Aorta (tissue), 5 donors: ENCODE measurements at regions not wholly inside any gene's neighbourhood (a gene's known extent, or its start where the extent isn't known, plus 50 kb on each side); places are given as distances from the start of the nearest gene placed in this dataset.
A peak's percentile ranks its signal among the peaks of the same experiment; 100 is the strongest.

ENCODE experiments used
- ATAC-seq: fragments of 200-7000 bp; cut with Tn5 transposase; one replicate; pipeline ENCODE4 v1.9.1; 2022; ENCODE audit warnings: moderate library complexity; ENCODE audit not compliant: low FRiP score
- DNase-seq, 2 donors: peaks; one replicate each; pipeline ENCODE4 v3.0.0-alpha.2; 2020
- H3K27ac ChIP-seq, 2 donors: one replicate each; pipeline ENCODE4 v1.5.1; 2013; ENCODE audit warnings: low read length in 2 of 2, mild to moderate bottlenecking in 2 of 2, moderate library complexity in 2 of 2, control low read depth in 1 of 2, inconsistent platforms in 1 of 2, low read depth in 1 of 2
- H3K27me3 ChIP-seq, 2 donors: one replicate each; pipeline ENCODE4 v1.6.1; 2013; ENCODE audit warnings: control low read depth in 1 of 2, low read length in 1 of 2, mild to moderate bottlenecking in 1 of 2, moderate library complexity in 1 of 2; ENCODE audit not compliant: insufficient read depth in 2 of 2, control insufficient read depth in 1 of 2
- H3K36me3 ChIP-seq, 2 donors: one replicate each; pipeline ENCODE4 v1.6.1; 2013; ENCODE audit warnings: control low read depth in 1 of 2, low read length in 1 of 2, mild to moderate bottlenecking in 1 of 2; ENCODE audit not compliant: insufficient read depth in 2 of 2, control insufficient read depth in 1 of 2
- H3K4me1 ChIP-seq, 2 donors: one replicate each; pipeline ENCODE4 v1.6.1; 2013; ENCODE audit warnings: low read length in 2 of 2, control low read depth in 1 of 2, mild to moderate bottlenecking in 1 of 2, moderate library complexity in 1 of 2; ENCODE audit not compliant: insufficient read depth in 2 of 2, control insufficient read depth in 1 of 2
- H3K4me3 ChIP-seq, 2 donors: one replicate each; pipeline ENCODE4 v1.5.1; 2013; ENCODE audit warnings: low read length in 2 of 2, control low read depth in 1 of 2, mild to moderate bottlenecking in 1 of 2
- H3K9me3 ChIP-seq: one replicate; pipeline ENCODE4 v1.6.1; 2013; ENCODE audit warnings: mild to moderate bottlenecking, low read length; ENCODE audit not compliant: control insufficient read depth
- WGBS, 2 donors: extraction: QIAGEN DNeasy Blood & Tissue Kit; methylation state at CpG; one replicate each; pipeline ENCODE4 v1.1.7; 2013; 5-methylcytosine and 5-hydroxymethylcytosine counted together
- intact Hi-C, 2 donors: fragments of 100-400 bp; cut with DNase I; formaldehyde crosslinking; loops; one replicate each; pipeline versions ENCODE4 v1.14.2 to v1.15.0; 2022
- donor health status: healthy with polysubstance abuse.
- donor health status: Bipolar disorder and iron deficiency.
- donor health status: DM: no; HTN: no; CAD: no.
- donor health status: DM: no; HTN: no; CAD: no.
- donor health status: DM: yes; HTN: yes; CAD: no.

DNA sequence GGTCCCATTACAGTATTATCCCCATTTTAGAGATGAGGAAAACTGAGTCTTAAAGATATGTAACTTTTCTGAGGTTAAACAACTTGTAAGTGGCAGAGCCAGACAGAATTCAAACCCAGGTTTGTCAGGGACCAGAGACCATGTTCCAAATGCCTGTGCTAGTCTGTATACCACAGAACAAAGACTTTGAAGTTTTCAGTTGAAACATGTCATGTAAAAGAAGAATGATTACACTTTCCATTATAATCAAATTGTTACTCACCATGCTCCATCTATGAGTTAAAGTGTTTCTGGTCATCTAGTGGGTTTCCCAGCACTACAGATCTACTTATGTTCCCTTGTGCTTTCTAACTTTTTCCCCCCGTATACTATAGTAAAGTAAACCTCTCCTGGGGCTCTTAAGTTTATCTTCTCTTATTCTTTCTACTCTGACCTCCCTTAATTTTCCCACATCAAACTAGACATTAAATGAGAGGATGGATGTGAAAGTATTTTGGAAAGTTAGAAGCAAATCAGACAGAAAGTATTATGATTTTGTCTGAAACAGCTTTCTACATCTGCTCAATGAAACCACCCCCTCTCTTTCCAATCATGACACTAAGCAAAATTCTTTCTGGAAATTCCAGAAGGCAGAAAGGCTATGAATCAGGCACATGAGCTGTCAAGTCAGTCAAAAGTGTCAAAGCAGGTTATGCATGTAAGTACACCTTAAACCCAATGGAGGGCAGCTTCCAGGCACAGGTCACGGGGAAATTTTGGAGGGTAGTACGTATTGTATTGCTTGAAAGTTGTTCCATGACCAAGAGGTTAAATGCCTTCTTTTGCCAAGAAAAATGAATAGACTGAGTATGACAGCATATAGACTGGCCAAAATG, 132.7 kb upstream of the MAP3K7 start:
- 39 to 43% methylated on average over 3 of the region's 3 CpGs for WGBS, 2 donors
- intact Hi-C loops, result no loop called here
- DNase-seq, result no peak
- H3K4me3 ChIP-seq, result no peak overlapping the region
- H3K27me3 ChIP-seq, result no peaks in the 10 kb centered on the region
- H3K27ac ChIP-seq, result no peak overlapping the region
- H3K9me3 ChIP-seq, result no peaks in the 10 kb centered on the region
- no peaks in the 10 kb centered on the region for H3K4me1 ChIP-seq
- no peak for ATAC-seq
- no peaks in the 10 kb centered on the region for H3K36me3 ChIP-seq

DNA sequence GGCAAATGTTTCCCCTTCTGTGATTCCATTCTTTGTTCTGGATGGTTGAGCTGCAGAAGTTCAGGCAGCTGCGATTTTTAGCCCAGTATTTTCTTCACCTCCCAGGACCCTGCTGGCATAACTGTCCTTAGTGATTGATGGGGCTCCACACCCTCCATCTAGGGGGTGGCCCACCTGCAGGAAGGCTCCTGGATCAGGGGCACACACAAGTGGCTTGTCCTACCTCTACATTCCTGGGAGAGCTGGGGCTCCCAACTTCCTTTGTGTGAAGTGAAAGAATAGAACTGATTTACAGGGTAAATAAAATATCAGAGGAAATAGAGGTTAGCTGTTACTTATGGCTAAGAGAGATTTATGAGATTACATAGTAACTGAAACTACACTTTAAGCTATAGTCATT, 129.5 kb upstream of the MAP3K7 start:
- intact Hi-C loops, result no loop called here
- ATAC-seq, result no peak
- Histone ChIP-seq H3K27me3 (no peaks in the 10 kb centered on the region), H3K36me3 (no peaks in the 10 kb centered on the region), H3K27ac (no peak overlapping the region), H3K4me3 (no peak overlapping the region), H3K4me1 (no peaks in the 10 kb centered on the region), H3K9me3 (no peaks in the 10 kb centered on the region)
- DNase-seq, result no peak
- WGBS, 2 donors, result 25 to 39% methylated on average over 1 of the region's 1 CpG

DNA sequence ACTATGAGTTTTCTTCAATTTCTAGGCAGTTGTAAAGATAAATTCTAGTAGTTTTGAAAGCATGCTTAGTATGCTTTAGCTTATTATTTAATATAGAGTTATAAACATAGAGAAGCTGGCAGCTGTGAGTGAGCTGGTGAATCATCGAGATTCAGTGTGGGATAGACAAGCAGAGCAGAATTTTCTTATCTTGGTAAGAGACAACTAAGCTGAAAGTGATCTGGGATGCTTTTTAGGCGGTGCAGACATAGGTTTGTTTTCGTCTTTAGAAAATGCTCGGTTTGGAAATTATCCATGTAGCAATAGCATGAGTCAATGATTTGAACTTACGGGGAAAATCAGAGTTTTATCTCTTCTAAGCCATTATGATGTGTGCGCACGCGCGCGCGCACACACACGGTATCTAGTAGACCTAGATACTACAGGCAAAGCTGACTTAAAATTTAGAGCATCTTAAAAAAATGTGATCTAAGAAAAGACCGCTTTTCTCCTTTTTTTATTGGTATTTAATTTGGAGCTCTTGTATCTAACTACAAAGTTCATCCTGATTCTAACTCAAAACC, 128.3 kb upstream of the MAP3K7 start:
- no peaks in the 10 kb centered on the region for H3K36me3 ChIP-seq
- intact Hi-C loops, result no loop called here
- no peak overlapping the region for H3K27ac ChIP-seq
- H3K9me3 ChIP-seq, result no peaks in the 10 kb centered on the region
- H3K27me3 ChIP-seq, result no peaks in the 10 kb centered on the region
- no peak for DNase-seq
- H3K4me3 ChIP-seq, result no peak overlapping the region
- ATAC-seq, result no peak
- WGBS, 2 donors, result 71 to 79% methylated on average over 13 of the region's 13 CpGs
- no peaks in the 10 kb centered on the region for H3K4me1 ChIP-seq

DNA sequence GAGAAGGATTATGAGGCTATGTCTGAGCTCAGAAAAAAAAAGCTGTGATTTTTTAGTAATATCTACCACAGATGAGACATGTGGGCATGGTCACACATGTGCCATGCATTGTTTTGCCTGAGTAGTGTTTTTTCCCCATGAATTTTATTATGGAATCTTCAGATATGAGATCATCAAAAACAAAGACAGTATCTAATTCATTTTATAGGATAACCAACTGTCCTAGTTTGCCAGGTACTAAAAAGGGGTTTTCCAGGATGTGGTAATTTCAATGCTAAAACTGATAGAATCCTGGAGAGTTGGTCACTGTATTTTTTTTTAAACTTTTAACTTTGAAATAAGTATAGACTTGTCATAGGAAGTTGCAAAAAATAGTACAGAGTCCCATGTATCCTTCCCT, 127.4 kb upstream of the MAP3K7 start:
- intact Hi-C loops, result no loop called here
- Histone ChIP-seq H3K4me1 (no peaks in the 10 kb centered on the region), H3K4me3 (no peak overlapping the region), H3K9me3 (no peaks in the 10 kb centered on the region), H3K27ac (no peak overlapping the region), H3K27me3 (no peaks in the 10 kb centered on the region), H3K36me3 (no peaks in the 10 kb centered on the region)
- DNase-seq (no peak), ATAC-seq (no peak)

DNA sequence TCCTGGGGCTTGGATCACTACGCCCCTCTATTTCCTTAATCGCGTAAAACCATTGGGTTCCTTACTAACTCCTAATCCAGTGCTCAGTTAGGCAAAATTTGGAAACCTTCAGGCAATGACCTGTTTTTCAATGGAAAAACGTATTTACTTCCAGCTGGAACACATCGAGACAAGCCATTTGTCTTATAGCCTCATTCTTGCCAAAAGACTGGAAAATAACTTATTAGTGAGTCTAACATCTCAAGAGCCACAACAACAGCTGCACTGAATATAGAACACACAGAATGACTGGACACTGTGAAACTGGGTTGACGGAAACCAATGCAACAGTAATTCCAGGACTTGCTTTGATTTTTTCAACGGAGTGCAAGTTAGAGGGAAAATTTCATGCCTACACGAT, 125.2 kb upstream of the MAP3K7 start:
- Histone ChIP-seq H3K9me3 (no peaks in the 10 kb centered on the region), H3K36me3 (no peaks in the 10 kb centered on the region), H3K27ac (no peak overlapping the region), H3K4me1 (no peaks in the 10 kb centered on the region), H3K4me3 (no peak overlapping the region), H3K27me3 (no peaks in the 10 kb centered on the region)
- DNase-seq, result no peak
- 37 to 42% methylated on average over 8 of the region's 8 CpGs for WGBS, 2 donors
- ATAC-seq, result peak; percentile 60
- intact Hi-C loops, result no loop called here

DNA sequence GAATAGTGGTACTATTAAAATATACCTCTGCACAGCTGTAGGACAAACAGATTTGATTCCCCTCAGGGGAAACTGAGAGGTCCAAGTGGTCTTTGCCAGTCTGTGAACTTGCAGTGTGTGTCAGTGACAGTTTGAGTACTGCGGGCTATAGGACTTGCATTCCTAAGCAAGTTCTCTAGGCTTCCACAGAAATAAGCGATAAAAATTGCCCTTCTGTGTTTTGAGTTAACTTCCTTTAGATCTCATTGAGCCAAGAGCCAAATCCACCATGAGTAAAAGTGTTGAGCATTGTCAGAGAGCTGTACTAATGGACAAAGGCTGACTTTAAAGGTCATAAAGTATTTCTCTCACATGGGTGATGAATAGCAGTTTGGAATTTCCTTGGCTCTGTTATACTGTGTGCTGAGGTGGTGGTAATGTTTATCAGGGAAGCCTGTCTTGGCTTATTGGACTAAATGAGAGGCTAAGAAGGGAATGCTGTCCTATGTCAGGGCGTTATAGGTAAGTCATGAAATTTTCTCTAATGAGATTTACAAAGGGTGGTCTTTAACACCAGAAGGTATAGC, 122.6 kb upstream of the MAP3K7 start:
- ATAC-seq, result no peak
- intact Hi-C loops, result no loop called here

DNA sequence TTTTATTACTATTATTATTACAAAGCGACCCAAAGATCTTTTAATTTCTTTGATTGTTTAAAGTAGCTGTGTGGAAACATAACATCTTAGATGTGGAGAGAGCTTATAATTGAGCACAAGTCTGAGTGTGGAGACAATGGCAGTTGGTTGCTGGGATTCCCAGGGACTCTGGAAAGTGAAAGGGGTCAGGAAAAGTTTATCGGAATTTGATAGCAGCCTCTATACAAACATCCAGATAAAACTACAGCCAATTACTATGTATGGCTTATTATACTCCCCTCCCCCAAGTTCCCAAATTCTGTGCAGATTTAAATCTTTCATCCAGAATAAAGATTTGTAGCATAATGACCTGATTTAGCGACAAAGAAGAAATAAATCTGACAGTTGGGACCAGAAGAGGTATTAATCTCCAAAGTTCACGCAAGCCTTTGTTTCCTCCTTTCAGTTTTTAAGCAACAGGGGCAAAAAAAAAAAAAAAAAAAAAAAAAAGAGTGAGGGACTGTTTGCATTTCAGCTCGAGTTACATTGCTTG, 121.4 kb upstream of the MAP3K7 start:
- Histone ChIP-seq H3K4me1 (no peaks in the 10 kb centered on the region), H3K4me3 (no peak overlapping the region), H3K36me3 (no peaks in the 10 kb centered on the region), H3K27me3 (no peaks in the 10 kb centered on the region), H3K27ac (no peak overlapping the region), H3K9me3 (no peaks in the 10 kb centered on the region)
- 28 to 39% methylated on average over 5 of the region's 5 CpGs for WGBS, 2 donors
- no peak for ATAC-seq
- no peak for DNase-seq
- intact Hi-C loops, result no loop called here

More for the DNA sequence above, 122.6 kb upstream of the MAP3K7 start:
- Histone ChIP-seq H3K4me1 (no peaks in the 10 kb centered on the region), H3K9me3 (no peaks in the 10 kb centered on the region), H3K27me3 (no peaks in the 10 kb centered on the region), H3K4me3 (no peak overlapping the region), H3K36me3 (no peaks in the 10 kb centered on the region), H3K27ac (no peak overlapping the region)
- no peak for DNase-seq
- 20 to 26% methylated on average over 3 of the region's 3 CpGs for WGBS, 2 donors

DNA sequence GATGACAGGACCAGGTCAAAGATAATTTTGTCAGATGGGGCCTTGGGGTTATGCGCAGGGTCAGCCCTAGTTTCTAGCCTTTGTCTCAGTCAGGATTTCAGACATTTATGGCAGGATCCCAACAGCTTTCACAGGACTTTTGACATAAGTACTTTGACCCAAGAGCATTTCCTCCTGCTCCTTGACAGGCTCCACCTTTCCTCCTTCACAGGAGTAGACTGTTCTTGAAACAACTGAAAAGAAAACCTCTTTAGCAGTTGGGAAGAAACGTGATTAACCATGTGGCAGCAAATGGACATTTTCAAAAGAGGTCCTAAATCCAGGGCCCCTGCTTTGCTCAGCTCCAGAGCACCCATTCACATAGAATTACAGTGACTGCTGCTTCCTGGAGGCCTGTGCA, 120.4 kb upstream of the MAP3K7 start:
- Histone ChIP-seq H3K27me3 (no peaks in the 10 kb centered on the region), H3K27ac (no peak overlapping the region), H3K4me3 (no peak overlapping the region), H3K36me3 (no peaks in the 10 kb centered on the region), H3K4me1 (no peaks in the 10 kb centered on the region), H3K9me3 (no peaks in the 10 kb centered on the region)
- WGBS, 2 donors, result 70 to 75% methylated on average over 2 of the region's 2 CpGs
- ATAC-seq (no peak), DNase-seq (no peak)
- intact Hi-C loops, result no loop called here

DNA sequence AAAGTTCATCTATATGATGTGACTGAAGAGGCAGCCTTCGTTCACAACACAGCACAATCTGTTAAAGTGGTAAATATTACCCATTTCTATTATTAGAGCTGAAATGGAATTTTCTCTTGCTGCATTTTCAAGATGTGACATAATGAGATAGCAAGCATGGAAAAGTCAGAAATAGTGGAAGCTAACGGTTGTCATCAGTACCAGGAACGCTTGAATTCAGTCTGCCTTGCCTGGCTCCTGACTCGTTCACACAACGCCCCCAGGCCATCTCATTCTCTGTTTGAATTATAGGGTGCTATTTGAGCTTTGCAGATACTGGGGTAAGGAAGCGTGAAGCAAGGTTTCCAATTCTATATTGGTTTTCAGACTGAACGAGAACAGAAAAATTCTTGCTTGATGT, 116.5 kb upstream of the MAP3K7 start:
- DNase-seq, result no peak
- intact Hi-C loops, result no loop called here
- WGBS, 2 donors, result 9 to 18% methylated on average over 7 of the region's 7 CpGs

More for the DNA sequence above, 116.5 kb upstream of the MAP3K7 start:
- Histone ChIP-seq H3K4me1 (no peaks in the 10 kb centered on the region), H3K36me3 (no peaks in the 10 kb centered on the region), H3K27ac (no peak overlapping the region), H3K27me3 (no peaks in the 10 kb centered on the region), H3K9me3 (no peaks in the 10 kb centered on the region), H3K4me3 (no peak overlapping the region)
- no peak for ATAC-seq
